ENCODE measurements at regions not wholly inside any gene's neighbourhood (a gene's known extent, or its start where the extent isn't known, plus 50 kb on each side); places are given as distances from the start of the nearest gene placed in this dataset.

DNA sequence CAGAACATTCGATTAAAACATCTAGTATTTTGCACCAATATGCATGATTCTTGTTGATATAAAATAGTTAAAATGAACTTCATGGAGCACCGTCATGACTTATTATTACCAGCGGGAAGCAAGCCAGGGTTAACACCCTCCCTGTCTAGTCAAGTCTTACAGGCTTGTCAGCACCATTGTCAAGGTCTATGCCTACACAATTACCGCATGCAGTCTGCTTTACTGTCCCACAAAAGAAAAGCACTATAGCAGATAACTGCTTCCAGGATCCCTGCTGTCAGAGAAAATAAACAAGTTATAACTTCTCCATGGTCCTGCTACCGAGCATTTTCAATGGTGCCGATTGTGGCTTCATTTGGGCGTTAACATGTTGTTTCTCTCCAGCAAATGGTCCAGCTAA is 968.0 kb upstream of the FAM98A start:
- Histone ChIP-seq H3K27ac (no peak overlapping the region), H3K4me3 (no peak overlapping the region), H3K4me1 (no peaks in the 10 kb centered on the region), H3K36me3 (no peaks in the 10 kb centered on the region), H3K27me3 (no peaks in the 10 kb centered on the region), H3K9me3 (no peaks in the 10 kb centered on the region)
- WGBS, 2 donors (ENCODE audit: low coverage in 1 of 2) = 82 to 85% methylated on average over 7 of the region's 7 CpGs
- no peak for ATAC-seq
- TF ChIP-seq POLR2AphosphoS5 (IDR thresholded peaks at IDR 0.05) (no peak), POLR2A (IDR thresholded peaks at IDR 0.05) (no peak), EP300 (IDR thresholded peaks at IDR 0.05) (no peak)
- TF ChIP-seq, protein P1, sequence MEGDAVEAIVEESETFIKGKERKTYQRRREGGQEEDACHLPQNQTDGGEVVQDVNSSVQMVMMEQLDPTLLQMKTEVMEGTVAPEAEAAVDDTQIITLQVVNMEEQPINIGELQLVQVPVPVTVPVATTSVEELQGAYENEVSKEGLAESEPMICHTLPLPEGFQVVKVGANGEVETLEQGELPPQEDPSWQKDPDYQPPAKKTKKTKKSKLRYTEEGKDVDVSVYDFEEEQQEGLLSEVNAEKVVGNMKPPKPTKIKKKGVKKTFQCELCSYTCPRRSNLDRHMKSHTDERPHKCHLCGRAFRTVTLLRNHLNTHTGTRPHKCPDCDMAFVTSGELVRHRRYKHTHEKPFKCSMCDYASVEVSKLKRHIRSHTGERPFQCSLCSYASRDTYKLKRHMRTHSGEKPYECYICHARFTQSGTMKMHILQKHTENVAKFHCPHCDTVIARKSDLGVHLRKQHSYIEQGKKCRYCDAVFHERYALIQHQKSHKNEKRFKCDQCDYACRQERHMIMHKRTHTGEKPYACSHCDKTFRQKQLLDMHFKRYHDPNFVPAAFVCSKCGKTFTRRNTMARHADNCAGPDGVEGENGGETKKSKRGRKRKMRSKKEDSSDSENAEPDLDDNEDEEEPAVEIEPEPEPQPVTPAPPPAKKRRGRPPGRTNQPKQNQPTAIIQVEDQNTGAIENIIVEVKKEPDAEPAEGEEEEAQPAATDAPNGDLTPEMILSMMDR (IDR thresholded peaks at IDR 0.05) = no peak

DNA sequence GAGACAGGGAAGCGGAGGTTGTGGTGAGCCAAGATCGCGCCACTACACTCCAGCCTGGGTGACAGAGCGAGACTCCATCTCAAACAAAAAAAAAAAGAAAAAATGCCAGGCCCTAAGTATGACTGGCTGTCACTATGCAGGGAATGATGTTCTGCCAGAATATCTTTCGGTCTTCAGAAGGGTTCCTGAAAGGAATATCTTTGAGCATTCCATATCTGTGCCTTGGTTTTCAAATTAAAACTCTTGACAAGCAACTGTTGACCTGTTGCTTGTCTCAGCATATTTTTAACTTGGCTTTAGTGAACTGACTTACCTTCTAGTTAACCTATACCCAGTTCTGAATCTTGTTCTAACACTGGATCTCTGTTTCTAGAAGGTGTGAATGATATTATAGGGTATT is 953.2 kb upstream of the FAM98A start:
- H3K27me3 ChIP-seq = no peaks in the 10 kb centered on the region
- H3K9me3 ChIP-seq = peaks cover 0 to 6% (median 0%) of the 10 kb centered on the region in 3 donors
- ATAC-seq = no peak
- H3K4me1 ChIP-seq = no peaks in the 10 kb centered on the region
- H3K4me3 ChIP-seq = no peak overlapping the region
- H3K36me3 ChIP-seq = no peaks in the 10 kb centered on the region
- H3K27ac ChIP-seq = no peak overlapping the region
- TF ChIP-seq POLR2AphosphoS5 (IDR thresholded peaks at IDR 0.05) = no peak
- TF ChIP-seq, protein P1 (IDR thresholded peaks at IDR 0.05) = no peak
- no peak for TF ChIP-seq POLR2A (IDR thresholded peaks at IDR 0.05)
- TF ChIP-seq EP300 (IDR thresholded peaks at IDR 0.05) = no peak
- WGBS, 2 donors (ENCODE audit: low coverage in 1 of 2) = 93 to 100% methylated on average over 5 of the region's 5 CpGs

DNA sequence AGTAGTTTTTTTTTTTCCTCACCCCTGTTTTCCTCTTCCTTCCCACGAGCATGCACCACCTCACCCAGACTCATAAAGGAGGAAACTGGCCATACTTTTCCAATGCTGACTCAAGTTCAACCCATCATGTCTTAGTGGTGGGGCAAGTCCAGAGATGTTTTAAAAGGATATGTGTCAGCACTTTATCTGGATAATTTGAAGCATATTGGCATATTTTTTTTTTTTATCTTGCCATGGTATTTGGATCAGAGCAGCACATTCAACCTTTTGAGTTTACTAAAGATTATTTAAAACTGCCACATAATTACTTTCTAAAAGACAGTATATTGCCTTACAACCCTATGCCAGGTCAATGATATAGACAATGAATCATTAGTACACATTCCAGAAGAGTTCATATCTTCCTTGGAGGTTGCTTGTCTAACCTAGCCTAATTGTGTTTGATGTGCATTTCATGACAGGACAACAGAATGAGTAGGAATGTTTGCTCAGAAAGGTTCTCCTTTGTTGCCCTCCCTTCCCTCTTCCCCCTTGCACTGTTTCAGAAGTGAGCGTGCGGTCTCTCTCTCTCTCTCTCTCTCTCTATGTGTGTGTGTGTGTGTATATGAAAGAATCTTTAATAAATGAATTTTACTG is 950.7 kb upstream of the FAM98A start:
- Histone ChIP-seq H3K4me3 (no peak overlapping the region), H3K4me1 (no peaks in the 10 kb centered on the region), H3K27ac (no peak overlapping the region), H3K9me3 (peaks cover 0 to 3% (median 0%) of the 10 kb centered on the region in 3 donors), H3K27me3 (no peaks in the 10 kb centered on the region), H3K36me3 (no peaks in the 10 kb centered on the region)
- TF ChIP-seq POLR2AphosphoS5 (IDR thresholded peaks at IDR 0.05) (no peak), EP300 (IDR thresholded peaks at IDR 0.05) (no peak), POLR2A (IDR thresholded peaks at IDR 0.05) (no peak)
- TF ChIP-seq, protein P1 (IDR thresholded peaks at IDR 0.05) = no peak
- 77 to 87% methylated on average over 3 of the region's 3 CpGs for WGBS, 2 donors (ENCODE audit: low coverage in 1 of 2)
- ATAC-seq = no peak

DNA sequence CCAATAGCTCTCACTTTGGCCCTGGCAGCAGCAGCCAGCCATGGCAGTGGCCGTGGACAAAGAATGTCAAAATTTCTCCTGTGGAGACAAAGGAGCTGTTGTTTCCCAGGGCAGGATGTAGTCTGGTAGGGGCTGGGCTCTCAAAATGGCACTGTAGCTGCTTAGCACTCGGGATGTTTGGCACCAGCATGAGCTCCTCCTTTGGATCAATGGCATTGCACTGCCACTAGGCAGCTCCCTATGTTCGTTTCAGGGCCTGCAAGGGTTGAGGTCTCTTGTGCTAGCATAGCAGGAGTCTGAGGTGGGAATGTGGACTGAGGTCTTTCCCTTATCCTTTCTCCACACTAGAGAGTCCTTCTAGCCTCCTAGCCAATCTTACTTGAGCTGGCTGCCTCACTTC is 948.8 kb upstream of the FAM98A start:
- H3K9me3 ChIP-seq = no peaks in the 10 kb centered on the region
- ATAC-seq = no peak
- no peaks in the 10 kb centered on the region for H3K27me3 ChIP-seq
- H3K4me1 ChIP-seq = no peaks in the 10 kb centered on the region
- no peak overlapping the region for H3K4me3 ChIP-seq
- WGBS, 2 donors (ENCODE audit: low coverage in 1 of 2) = 67 to 70% methylated on average over 1 to 2 of the region's 3 CpGs
- H3K36me3 ChIP-seq = no peaks in the 10 kb centered on the region
- TF ChIP-seq POLR2AphosphoS5 (IDR thresholded peaks at IDR 0.05) = no peak
- TF ChIP-seq EP300 (IDR thresholded peaks at IDR 0.05) = no peak
- no peak for TF ChIP-seq POLR2A (IDR thresholded peaks at IDR 0.05)
- TF ChIP-seq, protein P1 (IDR thresholded peaks at IDR 0.05) = no peak
- H3K27ac ChIP-seq = no peak overlapping the region

DNA sequence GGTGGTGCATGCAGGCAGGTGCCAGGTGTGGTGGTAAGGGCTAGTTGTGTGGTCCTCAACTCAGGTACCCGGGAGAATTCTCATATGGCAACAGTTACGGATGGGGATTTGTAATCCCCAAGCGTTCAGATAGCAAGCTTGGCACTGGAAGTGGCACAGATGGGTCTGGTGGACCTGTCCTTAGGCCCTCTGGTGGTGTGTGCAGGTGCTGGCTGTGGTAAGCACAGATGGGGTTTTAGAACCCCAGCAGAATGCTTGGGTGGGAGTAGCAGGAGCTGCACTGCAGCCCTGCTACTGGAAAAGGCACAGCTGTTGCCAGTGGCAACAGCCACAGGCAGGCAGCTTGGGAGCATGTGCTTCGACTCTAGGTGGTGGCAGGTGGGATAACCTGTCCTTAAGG is 948.2 kb upstream of the FAM98A start:
- WGBS, 2 donors (ENCODE audit: low coverage in 1 of 2) = 81% methylated on average over 3 of the region's 4 CpGs; no CpG with 5 or more reads in 1 of the 2 donors
- no peaks in the 10 kb centered on the region for H3K9me3 ChIP-seq
- no peak for ATAC-seq
- H3K36me3 ChIP-seq = no peaks in the 10 kb centered on the region
- H3K27ac ChIP-seq = no peak overlapping the region
- TF ChIP-seq EP300 (IDR thresholded peaks at IDR 0.05) (no peak), POLR2AphosphoS5 (IDR thresholded peaks at IDR 0.05) (no peak), POLR2A (IDR thresholded peaks at IDR 0.05) (no peak)
- TF ChIP-seq, protein P1 (IDR thresholded peaks at IDR 0.05) = no peak
- no peak overlapping the region for H3K4me3 ChIP-seq
- H3K4me1 ChIP-seq = no peaks in the 10 kb centered on the region
- no peaks in the 10 kb centered on the region for H3K27me3 ChIP-seq
